Central memory CD8-positive, alpha-beta T cell (primary cell): ENCODE measurements at regions not wholly inside any gene's neighbourhood (a gene's known extent, or its start where the extent isn't known, plus 50 kb on each side); places are given as distances from the start of the nearest gene placed in this dataset.
"Not testable (repeated sequence)": the region's sequence is repeated elsewhere in the genome, so short reads cannot be mapped to it uniquely, and the experiment has no call there.

Experiments
- ATAC-seq: fragments of 150-1000 bp; cut with Tn5 transposase; replicated peaks from 2 replicates; pipeline ENCODE4 v1.10.0; 2022; ENCODE audit warnings: mild to moderate bottlenecking, moderate FRiP score, moderate number of reproducible peaks; ENCODE audit not compliant: poor library complexity, severe bottlenecking; ENCODE audit errors: extremely low read depth
- DNase-seq, 2 donors: peaks; one replicate each; pipeline ENCODE4 v3.0.0; 2021; ENCODE audit warnings: low spot score in 2 of 2
- H3K27ac Mint-ChIP-seq: one replicate; pipeline ENCODE4 v1.8.0; 2022; ENCODE audit warnings: low read depth, mild to moderate bottlenecking, moderate library complexity, mixed read lengths
- H3K27me3 Mint-ChIP-seq: one replicate; pipeline ENCODE4 v1.8.0; 2022; ENCODE audit warnings: mixed read lengths
- H3K36me3 Mint-ChIP-seq: one replicate; pipeline ENCODE4 v1.8.0; 2022; ENCODE audit warnings: mild to moderate bottlenecking, moderate library complexity, mixed read lengths; ENCODE audit not compliant: insufficient read depth
- H3K4me1 Mint-ChIP-seq: one replicate; pipeline ENCODE4 v1.8.0; 2022; ENCODE audit warnings: mixed read lengths
- H3K4me3 Mint-ChIP-seq: one replicate; pipeline ENCODE4 v1.8.0; 2022; ENCODE audit warnings: mild to moderate bottlenecking, moderate library complexity, mixed read lengths
- H3K9me3 Mint-ChIP-seq: one replicate; pipeline ENCODE4 v1.8.0; 2022; ENCODE audit warnings: mixed read lengths

DNA sequence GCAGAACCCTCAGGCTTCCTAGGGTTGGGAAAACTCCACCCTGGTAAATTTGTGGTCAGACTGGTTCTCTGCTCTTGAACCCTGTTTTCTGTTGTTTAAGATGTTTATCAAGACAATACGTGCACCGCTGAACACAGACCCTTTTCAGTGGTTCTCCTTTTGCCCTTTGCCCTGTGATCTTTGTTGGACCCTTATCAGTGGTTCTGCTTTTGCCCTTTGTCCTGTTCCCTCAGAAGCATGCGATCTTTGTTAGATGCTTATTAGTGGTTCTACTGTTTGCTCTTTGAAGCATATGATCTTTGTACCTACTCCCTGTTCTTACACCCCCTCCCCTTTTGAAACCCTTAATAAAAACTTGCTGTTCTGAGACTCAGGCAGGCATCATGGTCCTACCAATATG lies 93.6 kb upstream of the CEP78 start:
- not testable (repeated sequence) for H3K4me1 Mint-ChIP-seq, ATAC-seq, H3K27me3 Mint-ChIP-seq, H3K36me3 Mint-ChIP-seq, H3K27ac Mint-ChIP-seq, H3K4me3 Mint-ChIP-seq, DNase-seq
- peaks cover 19% of the 10 kb centered on the region for H3K9me3 Mint-ChIP-seq

DNA sequence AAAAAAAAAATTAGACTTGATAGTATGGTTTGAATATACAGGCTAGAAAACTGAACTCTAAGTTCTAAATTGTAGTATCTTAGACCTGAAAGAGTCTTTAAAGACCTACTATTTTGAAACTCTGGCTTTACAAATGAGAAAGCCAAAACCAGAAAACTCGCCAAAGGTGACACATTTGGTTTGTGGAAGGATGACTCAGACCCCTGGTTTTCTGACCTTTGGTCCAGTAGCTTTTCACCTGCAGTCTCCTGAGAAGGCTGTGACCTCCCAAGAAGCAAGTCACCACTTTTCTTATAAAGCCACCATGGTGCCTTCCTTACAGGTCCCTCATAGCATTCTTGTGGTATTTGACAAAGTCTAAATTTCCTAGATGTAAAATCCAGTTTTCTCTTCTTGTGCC lies 102.1 kb upstream of the CEP78 start:
- H3K36me3 Mint-ChIP-seq: no peaks in the 10 kb centered on the region
- no peak for ATAC-seq
- H3K4me1 Mint-ChIP-seq: peaks cover 8% of the 10 kb centered on the region
- no peak for DNase-seq
- no peak overlapping the region for H3K27ac Mint-ChIP-seq
- H3K4me3 Mint-ChIP-seq: no peak overlapping the region
- H3K9me3 Mint-ChIP-seq: peaks cover 6% of the 10 kb centered on the region
- H3K27me3 Mint-ChIP-seq: peaks cover 4% of the 10 kb centered on the region

DNA sequence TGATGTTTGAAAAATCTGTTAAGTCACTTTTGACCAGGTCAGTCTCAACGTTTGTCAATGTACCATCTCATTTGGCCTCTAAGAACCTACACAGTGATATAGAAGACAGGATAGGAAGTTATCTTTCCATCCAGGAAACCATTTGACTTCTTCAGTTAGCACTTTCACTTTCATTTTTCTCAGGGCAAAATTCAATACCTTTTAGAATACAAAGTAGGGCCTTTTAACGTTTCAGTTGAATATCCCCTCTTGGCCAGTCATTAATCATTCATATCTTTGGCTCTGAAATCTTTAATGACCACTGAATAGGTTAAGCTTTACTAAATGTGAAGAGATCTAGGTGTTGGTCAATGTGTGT lies 101.1 kb upstream of the GNAQ start:
- Mint-ChIP-seq H3K27ac (peak overlapping the region; percentile 25), H3K27me3 (peaks cover 15% of the 10 kb centered on the region), H3K36me3 (no peaks in the 10 kb centered on the region), H3K4me1 (peaks cover 8% of the 10 kb centered on the region), H3K9me3 (peaks cover 6% of the 10 kb centered on the region), H3K4me3 (peak overlapping the region; percentile 55)
- DNase-seq (no peak), ATAC-seq (peak; percentile 52)

DNA sequence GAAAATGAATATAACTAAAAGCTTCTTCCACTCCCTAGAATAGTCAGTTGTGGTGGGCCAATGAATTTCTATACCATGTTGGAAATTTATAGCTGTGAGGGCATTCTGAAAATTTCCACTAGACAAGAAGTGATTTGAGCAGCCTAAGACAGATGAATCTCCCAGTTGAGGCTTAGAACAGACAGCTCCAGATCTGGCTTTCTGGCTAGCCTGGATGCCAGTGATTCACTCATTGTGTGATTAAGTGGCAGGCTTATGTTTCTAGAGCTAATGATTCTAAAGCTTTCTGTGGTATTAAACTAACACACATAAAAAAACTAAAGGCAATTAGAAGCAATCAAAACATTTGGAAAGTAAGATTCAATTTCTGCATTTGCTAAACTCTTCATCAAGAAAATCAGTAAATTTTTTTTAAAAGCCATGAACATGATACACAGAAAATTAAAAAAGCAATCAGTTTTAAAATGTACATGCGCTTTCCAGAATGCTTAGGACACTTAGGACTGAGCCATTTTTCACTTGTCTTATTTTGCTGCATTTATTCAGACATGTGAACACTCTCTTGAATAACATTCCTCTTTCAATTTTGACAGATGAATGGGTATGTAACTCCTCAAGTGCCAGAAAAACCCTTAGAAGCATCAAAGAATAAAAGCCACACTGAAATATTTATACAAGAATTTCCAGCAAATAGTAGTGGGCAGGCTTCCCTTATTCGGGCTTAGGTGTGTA lies 100.5 kb upstream of the GNAQ start:
- H3K4me1 Mint-ChIP-seq: peaks cover 8% of the 10 kb centered on the region
- ATAC-seq (no peak), DNase-seq (no peak)
- no peaks in the 10 kb centered on the region for H3K36me3 Mint-ChIP-seq
- peaks cover 6% of the 10 kb centered on the region for H3K9me3 Mint-ChIP-seq
- peaks cover 17% of the 10 kb centered on the region for H3K27me3 Mint-ChIP-seq
- peak overlapping the region; percentile 55 for H3K4me3 Mint-ChIP-seq
- peak overlapping the region; percentile 25 for H3K27ac Mint-ChIP-seq

DNA sequence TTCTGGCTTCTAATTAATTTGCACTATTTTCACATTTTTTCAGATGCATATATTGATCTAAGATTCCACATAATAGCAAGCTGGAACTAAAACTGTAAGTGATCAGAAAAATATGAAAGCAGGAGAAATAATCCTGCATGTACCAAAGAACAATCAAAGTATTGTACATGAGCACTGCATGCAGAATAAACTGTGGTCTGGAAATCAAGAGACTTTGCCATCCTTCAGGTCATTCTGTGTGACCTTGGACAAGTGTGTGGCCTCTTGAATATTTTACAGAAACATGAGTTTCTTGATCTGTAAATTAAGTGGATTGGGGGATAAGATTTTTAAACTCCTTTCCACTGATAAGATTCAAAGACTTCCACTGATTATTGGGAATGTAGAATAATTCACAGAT lies 99.2 kb upstream of the GNAQ start:
- DNase-seq (no peak), ATAC-seq (no peak)
- Mint-ChIP-seq H3K27me3 (peaks cover 25% of the 10 kb centered on the region), H3K36me3 (no peaks in the 10 kb centered on the region), H3K4me1 (peaks cover 8% of the 10 kb centered on the region), H3K9me3 (peaks cover 6% of the 10 kb centered on the region), H3K27ac (no peak overlapping the region), H3K4me3 (no peak overlapping the region)

DNA sequence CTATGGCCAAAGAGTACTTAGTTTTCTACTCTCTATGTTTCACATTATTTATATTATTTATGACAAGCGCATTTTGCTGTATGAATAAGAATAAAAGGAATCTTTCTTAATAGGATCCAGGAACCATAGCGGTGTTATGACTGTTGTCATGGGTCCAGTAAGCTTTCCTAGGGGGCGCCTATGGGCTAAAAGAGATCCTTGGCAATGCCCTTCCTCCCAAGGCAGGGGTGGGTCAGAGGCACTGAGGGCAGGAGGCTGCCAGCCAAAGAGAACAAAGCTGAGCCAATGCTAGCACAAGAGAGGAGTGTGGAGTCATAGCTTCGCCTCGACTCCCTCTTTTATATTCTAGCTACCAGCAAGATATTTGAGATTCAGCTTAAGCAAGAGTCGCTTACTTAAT lies 98.4 kb upstream of the GNAQ start:
- H3K4me1 Mint-ChIP-seq: peaks cover 8% of the 10 kb centered on the region
- DNase-seq (no peak), ATAC-seq (no peak)
- H3K27me3 Mint-ChIP-seq: peaks cover 31% of the 10 kb centered on the region
- H3K4me3 Mint-ChIP-seq: no peak overlapping the region
- H3K36me3 Mint-ChIP-seq: no peaks in the 10 kb centered on the region
- no peak overlapping the region for H3K27ac Mint-ChIP-seq
- peaks cover 6% of the 10 kb centered on the region for H3K9me3 Mint-ChIP-seq

DNA sequence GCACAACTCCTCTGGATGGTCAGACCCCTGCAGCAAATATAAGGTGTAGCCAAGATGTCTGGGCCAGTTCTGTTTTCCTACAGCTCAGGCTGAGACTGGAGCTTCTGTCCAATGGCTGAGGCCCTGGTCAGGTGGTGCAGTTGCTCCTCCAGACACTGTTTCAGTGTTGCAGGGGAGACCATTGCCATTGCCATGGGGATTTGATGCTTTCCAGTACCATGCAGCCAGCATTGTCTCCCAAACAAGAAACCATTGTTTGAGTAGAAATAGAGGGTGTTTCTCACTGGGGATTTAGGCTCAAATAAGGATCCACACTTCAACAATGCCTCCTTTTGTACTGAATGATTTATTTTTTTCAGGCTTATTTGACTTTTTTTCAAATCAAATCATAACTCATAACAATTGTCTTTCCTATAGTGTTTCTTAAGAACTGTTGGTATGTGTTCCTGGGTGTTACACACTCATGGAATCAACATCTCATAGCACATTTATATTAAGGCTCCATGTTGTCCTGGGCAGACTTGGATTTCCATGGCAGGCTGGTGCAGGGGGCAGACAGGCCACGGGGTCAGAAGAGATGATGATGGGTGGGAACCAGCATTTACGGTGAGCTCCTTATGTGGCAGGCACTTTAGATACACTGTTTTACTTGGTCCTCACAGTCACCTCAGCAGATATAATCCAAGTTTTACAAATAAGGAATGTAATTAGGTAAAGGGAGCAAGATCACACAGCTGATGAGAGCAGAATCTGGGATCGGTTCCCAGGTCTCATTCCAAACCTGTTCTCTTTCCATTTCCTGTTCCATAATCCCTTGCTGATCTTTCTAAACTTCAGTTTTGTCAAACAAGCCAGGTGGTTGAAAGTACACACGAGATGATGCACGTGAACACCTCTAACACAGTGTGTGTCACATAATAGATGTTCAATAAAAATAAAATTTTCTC lies 95.9 kb upstream of the GNAQ start:
- Mint-ChIP-seq H3K4me1 (peaks cover 2% of the 10 kb centered on the region), H3K27ac (no peak overlapping the region), H3K4me3 (no peak overlapping the region), H3K27me3 (peaks cover 31% of the 10 kb centered on the region), H3K36me3 (peaks cover 2% of the 10 kb centered on the region), H3K9me3 (no peaks in the 10 kb centered on the region)
- ATAC-seq (no peak), DNase-seq (no peak)

DNA sequence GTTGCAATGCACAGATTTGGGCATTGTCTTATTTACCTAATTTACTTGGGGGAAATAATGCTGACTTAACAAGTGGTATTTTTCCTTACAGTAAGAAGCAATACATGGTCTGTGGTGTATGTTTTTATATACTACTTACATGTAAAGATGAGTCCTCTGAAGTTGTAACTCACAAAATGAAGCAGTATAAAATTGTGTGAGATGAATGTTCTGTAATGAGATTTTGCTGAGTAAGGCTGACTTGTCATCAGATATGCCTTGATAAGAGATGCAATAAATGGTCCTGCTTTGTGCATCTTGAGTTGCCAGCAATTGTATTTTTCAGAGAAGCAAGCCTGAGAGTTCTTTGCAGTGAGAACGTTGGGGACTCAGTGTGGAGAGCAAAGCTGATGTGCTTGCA lies 92.2 kb upstream of the GNAQ start:
- no peak for ATAC-seq
- Mint-ChIP-seq H3K9me3 (no peaks in the 10 kb centered on the region), H3K27me3 (peaks cover 27% of the 10 kb centered on the region), H3K4me3 (no peak overlapping the region), H3K27ac (no peak overlapping the region), H3K36me3 (peaks cover 2% of the 10 kb centered on the region), H3K4me1 (peaks cover 15% of the 10 kb centered on the region)
- DNase-seq: no peak

DNA sequence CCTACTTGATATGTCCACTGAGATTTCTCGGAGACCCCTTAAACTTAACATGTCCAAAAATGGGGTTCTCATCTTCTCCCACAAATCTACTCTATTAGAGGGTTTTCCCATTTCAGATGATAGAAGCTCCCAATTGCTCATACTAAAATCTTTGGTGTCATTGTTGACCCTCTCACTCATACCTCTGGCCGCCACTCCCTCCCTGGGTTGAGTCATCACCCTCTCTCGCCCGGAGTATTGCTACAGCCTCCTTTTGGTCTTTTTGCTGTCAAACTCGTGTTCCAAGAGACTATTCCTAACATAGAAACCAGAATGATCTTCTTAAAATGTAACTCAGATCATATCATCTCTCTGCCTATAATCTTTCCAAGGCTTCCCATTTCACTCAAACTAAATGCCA lies 91.0 kb upstream of the GNAQ start:
- peak overlapping the region; percentile 6 for H3K27ac Mint-ChIP-seq

DNA sequence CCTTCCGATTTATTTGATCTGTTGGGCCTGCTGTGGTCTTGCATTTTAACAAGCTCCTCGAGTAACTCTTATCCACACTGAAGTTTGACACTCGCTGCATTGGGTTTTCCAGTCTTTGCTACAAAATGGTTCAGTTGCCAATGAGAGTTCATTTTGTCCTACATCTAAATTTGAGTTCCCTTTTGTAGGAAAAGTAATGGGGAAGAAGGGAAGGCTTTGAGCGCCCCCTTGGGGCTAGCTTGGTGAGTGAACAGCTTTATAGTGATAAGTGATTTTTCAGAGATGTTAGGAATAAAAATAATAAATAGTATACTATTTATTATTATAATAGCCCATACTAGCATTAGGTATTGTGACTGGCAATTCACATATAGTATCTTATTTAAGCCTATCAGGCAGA lies 89.9 kb upstream of the GNAQ start:
- Mint-ChIP-seq H3K4me3 (no peak overlapping the region), H3K36me3 (peaks cover 2% of the 10 kb centered on the region), H3K9me3 (no peaks in the 10 kb centered on the region), H3K27me3 (peaks cover 12% of the 10 kb centered on the region), H3K27ac (no peak overlapping the region), H3K4me1 (peaks cover 27% of the 10 kb centered on the region)
- ATAC-seq (no peak), DNase-seq (peak in 1 of 2 donors; percentile 24)

More for the DNA sequence above, 91.0 kb upstream of the GNAQ start:
- no peak overlapping the region for H3K4me3 Mint-ChIP-seq
- no peaks in the 10 kb centered on the region for H3K9me3 Mint-ChIP-seq
- ATAC-seq (no peak), DNase-seq (no peak)
- H3K4me1 Mint-ChIP-seq: peaks cover 27% of the 10 kb centered on the region
- H3K27me3 Mint-ChIP-seq: peaks cover 16% of the 10 kb centered on the region
- H3K36me3 Mint-ChIP-seq: peaks cover 2% of the 10 kb centered on the region

DNA sequence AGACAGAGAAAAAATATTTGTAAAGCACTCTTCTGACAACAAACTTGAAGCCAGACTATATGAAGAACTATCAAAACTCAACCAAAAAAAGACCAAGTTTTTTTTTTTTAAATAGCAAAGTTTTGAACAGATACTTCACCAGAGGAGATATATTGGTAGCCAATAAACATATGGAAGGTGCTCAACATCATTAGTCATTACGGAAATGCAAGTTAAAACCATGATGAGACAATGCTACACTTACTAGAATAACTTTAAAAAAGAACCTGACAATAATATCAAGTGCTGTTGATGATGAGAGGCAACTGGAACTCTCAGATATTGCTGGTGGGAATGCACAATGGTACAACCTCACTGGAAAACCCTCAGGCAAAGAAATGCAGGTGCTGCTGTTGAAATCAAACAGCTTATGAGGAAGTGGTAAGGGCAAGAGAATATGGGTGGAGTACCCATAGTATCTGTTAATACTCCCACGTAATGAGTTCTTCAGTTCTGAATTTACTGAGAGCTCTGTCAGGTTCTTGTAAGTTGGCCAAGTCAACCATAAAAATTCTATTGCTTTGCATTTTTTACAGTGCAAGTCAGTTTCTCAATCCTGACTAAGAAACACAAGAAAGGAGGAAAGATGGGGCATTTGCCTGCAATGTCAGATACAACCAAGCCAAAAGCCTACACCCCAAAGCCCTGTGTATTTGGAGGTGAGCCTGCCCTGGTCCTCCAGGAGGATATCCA lies 87.3 kb upstream of the GNAQ start:
- peak overlapping the region; percentile 78 for H3K27ac Mint-ChIP-seq
- no peaks in the 10 kb centered on the region for H3K36me3 Mint-ChIP-seq
- DNase-seq (no peak), ATAC-seq (peak; percentile 54)
- H3K4me3 Mint-ChIP-seq: peak overlapping the region; percentile 21
- H3K9me3 Mint-ChIP-seq: no peaks in the 10 kb centered on the region
- H3K4me1 Mint-ChIP-seq: peaks cover 27% of the 10 kb centered on the region
- H3K27me3 Mint-ChIP-seq: no peaks in the 10 kb centered on the region

DNA sequence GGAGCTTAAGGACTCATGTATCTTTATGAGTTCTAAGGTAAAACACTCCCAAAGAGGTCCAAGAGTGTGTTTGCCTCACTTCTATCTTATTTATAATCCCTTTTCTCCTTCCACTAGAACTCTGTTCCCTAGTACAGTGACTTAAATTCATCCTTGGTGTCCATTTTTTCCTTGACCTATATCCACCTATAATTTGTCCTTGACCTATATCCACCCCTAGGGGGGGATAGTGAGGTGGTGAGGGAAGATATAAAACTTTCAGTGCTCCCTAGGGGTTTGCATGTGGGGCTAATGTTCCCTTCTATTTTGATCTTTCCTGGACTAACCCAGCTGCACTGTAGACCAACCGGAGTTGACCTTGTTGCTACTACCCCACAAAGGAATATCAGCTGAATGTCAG lies 83.5 kb upstream of the GNAQ start:
- Mint-ChIP-seq H3K27ac (no peak overlapping the region), H3K36me3 (no peaks in the 10 kb centered on the region), H3K9me3 (no peaks in the 10 kb centered on the region), H3K27me3 (no peaks in the 10 kb centered on the region), H3K4me1 (peaks cover 33% of the 10 kb centered on the region), H3K4me3 (no peak overlapping the region)
- ATAC-seq (no peak), DNase-seq (no peak)
